T-helper 2 cell treated with Interferon-gamma antibody and Interleukin-4, amounts not matched to agents 100 ng/mL and 5 ng/mL, for 36 hours (primary cell): ENCODE measurements at regions not wholly inside any gene's neighbourhood (a gene's known extent, or its start where the extent isn't known, plus 50 kb on each side); places are given as distances from the start of the nearest gene placed in this dataset.
"Not testable (repeated sequence)": the region's sequence is repeated elsewhere in the genome, so short reads cannot be mapped to it uniquely, and the experiment has no call there.

Experiments used
- intact Hi-C: fragments of 100-400 bp; cut with micrococcal nuclease; formaldehyde crosslinking; loops from one replicate; pipeline ENCODE4 v1.15.1; 2023

DNA sequence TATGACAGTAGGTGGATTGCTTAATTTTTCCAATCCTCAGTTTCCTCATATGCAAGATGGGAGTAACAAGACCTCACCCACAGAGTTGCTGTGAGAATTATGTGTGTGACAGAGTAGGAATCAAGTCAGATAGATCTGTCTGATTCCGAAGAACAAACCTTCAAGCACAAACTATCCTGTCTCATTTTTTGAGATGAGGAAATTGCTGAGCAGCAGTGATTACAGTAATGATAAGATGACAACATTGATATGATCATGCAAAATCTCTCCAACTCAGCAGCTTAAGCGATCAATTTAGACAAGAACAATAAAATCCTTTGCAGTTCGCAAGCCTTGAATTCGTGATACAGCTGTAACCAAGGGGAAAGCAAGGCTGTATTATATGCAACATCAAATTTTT, 474.1 kb downstream of the OMA1 start:
- intact Hi-C loops = no loop called here

GRCh38 chr1:58067082-58067481, 479.4 kb downstream of the OMA1 start:
- intact Hi-C loops = no loop called here

DNA sequence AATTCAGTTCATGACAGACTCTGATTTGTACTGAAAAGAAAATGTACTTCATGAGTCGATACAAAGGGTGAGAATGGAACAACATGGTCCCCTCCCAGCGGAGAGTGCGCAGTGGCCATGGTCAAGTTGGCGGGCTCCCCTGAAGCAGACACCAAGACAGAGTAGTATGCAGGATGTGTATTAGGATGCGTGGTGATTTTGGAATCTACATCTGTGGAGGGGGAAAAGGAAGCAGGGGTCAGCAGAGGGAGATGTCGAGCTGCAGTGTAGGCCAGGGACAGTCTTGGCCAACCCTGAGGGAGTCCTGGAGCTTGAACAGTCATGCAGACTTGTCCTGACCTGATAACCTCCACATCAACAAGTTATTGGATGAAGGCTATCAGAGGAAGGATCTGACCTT, 481.0 kb downstream of the OMA1 start:
- intact Hi-C loops = no loop called here

DNA sequence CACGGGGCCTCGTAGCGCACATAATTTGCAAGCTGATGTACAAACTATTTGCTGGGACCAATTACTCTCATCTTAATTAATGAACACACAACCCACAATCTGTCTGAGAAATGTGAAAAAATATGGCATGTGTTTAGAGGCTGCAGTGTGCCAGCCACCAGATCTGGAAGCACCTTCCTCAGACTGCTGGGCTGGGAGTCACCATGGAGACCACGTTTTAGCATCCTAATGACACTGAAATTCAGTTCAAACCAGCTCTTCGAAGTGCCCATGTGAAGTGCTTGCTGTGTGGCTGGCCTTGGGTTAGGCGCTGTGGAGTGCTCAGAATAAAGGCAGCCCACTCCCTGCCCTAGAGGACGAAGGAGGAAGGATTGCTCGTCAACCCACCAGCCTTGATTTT, 482.4 kb downstream of the OMA1 start:
- intact Hi-C loops = no loop called here

GRCh38 chr1:58063095-58063494, 483.4 kb downstream of the OMA1 start:
- intact Hi-C loops = no loop called here

GRCh38 chr1:58062635-58063034, 483.9 kb downstream of the OMA1 start:
- intact Hi-C loops = no loop called here

DNA sequence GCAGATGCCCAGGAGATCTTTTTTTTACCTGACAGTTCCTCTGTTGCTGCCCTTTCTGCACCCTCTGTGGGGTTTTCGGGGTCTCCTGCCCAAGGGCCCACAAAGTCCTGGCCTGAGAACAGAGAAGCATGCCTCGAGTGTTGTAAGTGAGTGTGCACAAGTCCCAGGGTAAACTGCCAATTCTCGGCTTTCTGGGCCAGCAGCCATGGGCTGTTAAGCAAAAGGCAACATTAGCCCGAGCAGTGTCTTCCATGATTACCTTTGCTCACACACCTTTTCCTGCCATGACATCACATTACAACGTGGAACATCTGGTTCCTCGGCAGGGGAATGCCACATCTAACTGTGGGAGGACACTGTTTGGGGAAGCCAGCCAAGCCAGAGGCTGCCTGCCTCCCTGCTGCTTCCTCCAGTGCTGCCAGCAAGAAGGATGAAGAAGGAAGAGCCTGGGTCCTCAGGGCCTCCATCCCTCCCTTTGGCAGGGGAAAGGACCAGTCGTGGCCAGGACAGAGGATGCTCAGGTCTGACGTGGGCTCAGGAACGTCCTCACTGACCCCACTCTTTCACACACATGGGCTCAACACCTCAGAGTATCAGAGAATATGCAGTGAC, 485.9 kb downstream of the OMA1 start:
- intact Hi-C loops = no loop called here

GRCh38 chr1:58059789-58060188, 486.7 kb downstream of the OMA1 start:
- intact Hi-C loops = no loop called here

DNA sequence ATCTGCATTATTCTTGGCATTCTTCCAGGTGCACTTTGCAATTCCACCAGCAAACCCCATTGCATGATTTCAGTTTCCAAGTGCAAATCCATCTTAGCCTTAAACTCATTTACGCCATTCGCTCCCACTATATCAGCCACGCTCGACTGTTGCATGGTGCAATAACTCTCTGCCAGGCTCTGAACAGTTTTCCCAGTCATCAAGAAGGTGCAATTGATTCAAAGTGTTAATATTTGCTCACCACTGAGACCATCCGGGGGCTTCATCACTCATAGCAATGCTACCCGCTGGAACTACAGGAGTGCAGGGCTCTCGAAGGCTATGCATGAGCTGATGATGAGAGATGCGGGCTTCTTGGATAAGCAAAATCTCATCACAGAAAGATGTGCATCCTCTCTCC, 488.2 kb downstream of the OMA1 start:
- intact Hi-C loops = no loop called here

DNA sequence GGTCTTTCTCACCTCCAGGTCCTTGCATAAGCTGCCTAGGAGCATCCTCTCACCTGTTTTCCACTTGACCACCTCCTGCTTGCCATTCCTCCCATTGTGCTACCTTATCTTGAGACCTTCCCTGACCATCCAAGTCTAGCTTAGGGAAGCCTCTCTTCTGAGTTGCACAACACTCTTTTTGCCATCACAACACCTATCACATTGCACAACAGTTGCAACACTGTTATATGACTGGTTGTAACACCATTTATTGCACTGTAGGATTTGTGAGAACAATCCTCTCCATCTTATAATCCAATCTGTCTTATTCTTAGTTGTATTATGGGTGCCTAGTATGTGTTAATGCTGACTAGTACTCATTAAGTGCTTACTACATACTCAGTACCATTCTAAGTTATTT, 488.7 kb downstream of the OMA1 start:
- intact Hi-C loops = no loop called here

GRCh38 chr1:58051187-58051586, 495.3 kb downstream of the OMA1 start:
- intact Hi-C loops = not testable (repeated sequence)

GRCh38 chr1:58047265-58047858, 499.2 kb downstream of the OMA1 start:
- intact Hi-C loops = no loop called here

DNA sequence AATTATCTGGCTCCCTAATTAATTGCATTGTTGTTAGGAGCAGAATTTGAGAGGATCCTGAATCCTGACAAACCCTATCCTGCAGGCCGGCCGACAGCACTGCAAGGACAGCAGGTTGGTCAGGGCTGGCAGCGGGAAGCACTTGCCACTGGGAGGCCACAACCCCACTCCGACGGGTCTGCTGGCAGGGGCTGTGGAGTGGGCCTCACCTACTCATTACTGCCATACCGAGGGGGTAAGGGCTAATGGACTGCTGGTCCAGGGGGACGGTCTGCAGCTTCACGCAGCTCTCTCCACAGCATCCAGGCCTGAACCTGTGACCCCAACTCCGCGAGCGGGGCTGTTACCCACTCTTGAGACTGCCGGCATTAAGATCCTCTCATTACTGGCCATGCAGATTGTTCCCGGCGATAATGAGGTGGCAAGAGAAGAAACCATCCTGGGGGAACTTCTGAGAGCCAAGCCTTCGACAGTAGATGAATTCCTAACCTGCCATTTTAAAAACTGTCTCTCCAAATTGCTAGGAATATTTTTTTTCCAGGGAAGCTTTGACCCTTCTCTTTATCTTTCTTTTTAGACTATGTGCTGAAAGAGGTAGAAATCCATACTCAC, 501.3 kb downstream of the OMA1 start:
- intact Hi-C loops = no loop called here

DNA sequence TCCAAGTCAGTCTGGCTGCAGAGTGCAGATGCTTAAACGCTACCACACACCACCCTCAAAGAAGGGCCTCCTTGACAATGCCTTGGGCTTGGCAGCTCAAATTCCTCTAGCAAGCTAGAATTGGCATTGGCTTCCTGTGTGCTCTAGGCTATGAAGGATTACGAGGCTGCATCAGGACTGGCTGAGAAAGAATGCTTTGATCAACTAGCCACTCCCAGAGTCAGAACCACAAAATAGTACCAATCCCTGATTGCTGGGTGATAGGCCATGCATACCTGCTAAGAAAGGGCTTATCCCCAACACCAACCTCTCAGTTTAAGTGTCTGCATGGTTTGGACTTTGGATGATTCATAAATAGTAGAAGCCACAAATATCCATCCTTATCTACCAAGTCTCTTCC, 504.9 kb downstream of the OMA1 start:
- intact Hi-C loops = no loop called here

DNA sequence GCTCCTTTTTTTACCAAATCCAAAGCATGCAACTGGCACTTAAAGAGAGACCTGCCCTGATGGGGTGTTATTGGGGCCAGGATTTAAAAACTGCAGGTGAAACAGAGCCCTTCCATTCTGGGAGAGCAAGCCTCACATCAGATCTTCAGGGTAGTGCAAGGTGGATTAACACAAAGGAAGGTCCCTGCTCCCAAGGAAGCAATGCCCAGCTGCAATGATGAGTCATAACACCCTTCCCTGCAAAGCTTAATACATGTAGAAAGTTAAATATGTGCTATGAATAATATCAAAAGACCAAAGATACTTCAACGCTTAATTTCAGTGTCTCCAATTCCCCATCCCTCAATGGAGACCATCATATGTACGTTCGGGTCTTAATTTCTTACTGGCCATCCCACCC, 508.0 kb downstream of the OMA1 start:
- intact Hi-C loops = no loop called here

DNA sequence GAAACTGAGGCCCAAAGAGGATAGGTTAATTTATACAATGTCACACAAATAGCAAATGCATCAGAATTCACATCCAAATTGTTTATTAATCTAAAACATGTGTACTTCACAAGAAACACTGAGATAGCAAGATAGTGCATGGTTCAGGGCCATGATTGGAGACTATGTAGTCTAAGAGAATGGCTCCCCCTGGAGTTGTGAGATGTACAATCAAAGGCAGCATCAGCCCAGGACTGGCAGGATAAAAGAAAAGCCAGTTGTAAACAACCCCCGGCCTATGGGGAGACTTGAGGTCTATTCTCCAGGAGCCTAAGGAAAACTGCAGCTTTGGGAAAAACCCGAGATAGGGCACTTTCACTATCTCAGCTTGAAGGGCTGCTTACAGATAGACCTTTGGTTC, 511.0 kb downstream of the OMA1 start:
- intact Hi-C loops = no loop called here

- intact Hi-C loops = no loop called here
These were observed 513.2 kb downstream of the OMA1 start for GRCh38 chr1:58033311-58033710.

GRCh38 chr1:58032611-58033073, 513.9 kb downstream of the OMA1 start:
- intact Hi-C loops = no loop called here

GRCh38 chr1:58031416-58031815, 515.1 kb downstream of the OMA1 start:
- intact Hi-C loops = no loop called here

- intact Hi-C loops = no loop called here
These were observed 516.1 kb downstream of the OMA1 start for GRCh38 chr1:58030456-58030855.

GRCh38 chr1:58017641-58018040, 528.9 kb downstream of the OMA1 start:
- intact Hi-C loops = no loop called here

DNA sequence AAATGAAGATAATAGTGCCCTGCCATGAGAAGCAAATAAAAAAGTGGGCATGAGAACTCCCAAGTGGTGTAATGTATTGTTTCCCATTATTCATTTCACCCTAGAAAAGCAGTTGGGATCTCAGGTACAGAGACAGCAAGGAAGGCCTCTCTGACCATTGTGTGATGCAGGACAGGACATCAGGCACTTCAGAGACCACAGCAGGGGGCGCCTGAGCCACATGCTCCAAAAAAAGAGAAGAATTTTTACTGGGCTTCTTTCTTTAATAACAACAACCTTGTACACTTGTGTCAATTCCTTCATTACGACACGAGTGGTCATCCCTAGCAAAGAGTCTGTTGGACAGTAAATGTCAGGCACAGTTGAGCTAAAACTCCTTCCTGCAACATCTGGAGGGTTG, 533.3 kb downstream of the OMA1 start:
- intact Hi-C loops = no loop called here

DNA sequence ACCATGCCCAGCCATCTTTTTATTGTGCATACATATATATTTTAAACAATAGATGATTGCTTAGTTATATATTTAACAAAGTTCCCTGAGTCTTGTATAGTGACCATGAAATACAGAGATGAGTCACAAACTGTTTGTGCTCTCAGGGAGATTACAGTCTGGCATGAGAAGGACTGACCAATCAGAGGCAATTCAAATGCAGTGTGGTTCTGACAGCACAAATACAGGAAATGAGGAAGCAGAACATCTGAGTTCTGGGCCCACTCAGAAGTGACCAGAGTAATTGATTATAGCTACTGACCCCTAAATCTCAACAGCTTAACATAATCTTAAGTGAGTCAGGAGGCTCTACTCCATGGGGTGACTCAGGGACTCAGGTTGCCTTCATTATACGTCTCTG, 534.5 kb downstream of the OMA1 start:
- intact Hi-C loops = no loop called here
